ENCODE measurements at regions not wholly inside any gene's neighbourhood (a gene's known extent, or its start where the extent isn't known, plus 50 kb on each side); places are given as distances from the start of the nearest gene placed in this dataset.

DNA sequence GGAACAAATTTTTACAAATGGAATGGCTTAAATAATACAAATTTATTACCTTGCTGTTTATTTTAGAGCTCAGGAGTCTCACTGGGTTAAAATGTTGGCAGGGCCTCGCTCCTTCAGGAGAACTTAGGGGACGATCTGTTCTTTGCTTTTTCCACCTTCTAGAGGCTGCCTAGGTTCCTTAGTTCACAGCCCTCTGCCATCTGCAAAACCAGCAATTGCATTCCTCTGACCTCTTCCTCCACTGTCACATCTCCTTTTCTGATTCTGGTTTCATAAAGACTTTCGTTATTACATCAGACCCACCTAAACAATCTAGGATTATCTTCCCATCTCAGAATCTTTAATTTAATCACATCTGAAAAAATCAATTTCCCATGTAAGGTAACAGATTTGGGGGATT is 249.6 kb upstream of the SPRY2 start:
- DNase-seq (ENCODE audit: low spot score) = no peak

DNA sequence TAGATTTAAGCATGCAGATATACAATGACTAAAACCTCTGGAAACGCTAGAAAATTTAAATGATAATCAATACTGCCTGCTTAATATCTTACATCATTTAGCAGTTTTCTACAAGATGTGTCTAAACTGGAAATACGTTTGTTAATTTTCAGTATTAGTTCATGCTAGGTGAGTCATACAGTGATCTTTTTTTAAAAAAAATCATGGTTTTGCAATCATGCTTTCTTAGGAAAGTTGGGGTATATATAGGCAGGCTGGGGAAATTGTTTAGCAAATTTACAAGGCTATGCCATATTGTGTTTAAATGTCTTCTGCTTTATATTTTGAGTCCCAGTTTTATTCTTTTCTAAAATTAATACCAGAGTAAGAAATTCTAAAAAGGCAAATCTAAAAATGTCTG is 245.4 kb upstream of the SPRY2 start:
- no peak for DNase-seq (ENCODE audit: low spot score)

DNA sequence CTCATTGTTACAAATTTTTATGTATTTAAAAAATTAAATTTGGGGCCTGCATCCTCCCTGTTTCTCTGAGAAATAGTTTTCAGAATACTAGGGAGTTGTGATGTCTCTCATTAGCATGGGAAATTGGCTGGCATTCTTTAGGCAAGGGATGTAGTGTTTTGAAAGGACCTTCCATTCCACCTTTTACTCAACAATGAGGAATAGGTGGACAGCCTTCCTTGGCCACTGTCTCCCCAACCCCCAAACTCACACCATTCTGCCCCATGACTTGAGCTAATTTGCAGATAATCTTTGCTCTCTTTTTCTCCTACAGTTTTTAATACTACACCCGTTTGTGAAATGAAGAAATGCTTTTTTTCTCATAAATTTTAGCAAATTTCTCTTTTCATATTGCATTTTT is 244.6 kb upstream of the SPRY2 start:
- DNase-seq (ENCODE audit: low spot score) = no peak

DNA sequence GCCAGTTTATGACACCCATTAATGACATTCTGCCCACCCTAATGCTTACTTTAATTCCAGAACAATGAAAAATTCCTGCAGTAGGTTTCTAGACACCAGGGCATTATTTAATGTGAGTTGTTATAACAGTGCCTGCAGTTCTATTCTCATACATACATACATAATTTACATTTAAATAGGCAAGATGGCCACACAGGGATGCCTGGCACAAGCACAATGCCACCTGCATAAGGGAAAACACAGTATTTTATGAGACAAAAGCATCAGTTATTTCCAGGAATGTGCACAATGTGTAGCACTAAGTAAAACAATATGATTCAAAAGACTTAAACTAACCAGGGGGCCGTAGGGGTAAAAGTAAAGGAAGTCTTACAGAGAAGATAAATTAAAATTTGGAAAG is 243.9 kb upstream of the SPRY2 start:
- no peak for DNase-seq (ENCODE audit: low spot score)

DNA sequence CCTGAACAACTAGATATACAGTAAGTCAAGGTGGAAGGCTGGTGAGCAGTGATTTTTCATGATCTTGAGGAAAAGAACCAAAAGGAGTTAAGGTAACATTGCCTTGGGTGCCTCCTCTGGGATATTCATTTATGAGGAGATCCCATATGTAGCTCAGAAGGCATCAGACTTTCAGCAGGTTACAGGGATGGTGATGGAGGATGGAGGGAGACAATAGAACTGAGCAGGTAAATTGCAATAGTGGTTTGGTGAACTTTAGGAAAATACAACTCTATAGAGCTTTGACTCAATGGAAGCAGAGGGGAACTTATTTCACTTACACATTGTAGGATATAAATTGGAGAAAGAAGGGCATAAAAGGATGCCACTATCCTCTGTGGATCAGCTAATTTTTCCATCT is 243.4 kb upstream of the SPRY2 start:
- DNase-seq (ENCODE audit: low spot score) = no peak

DNA sequence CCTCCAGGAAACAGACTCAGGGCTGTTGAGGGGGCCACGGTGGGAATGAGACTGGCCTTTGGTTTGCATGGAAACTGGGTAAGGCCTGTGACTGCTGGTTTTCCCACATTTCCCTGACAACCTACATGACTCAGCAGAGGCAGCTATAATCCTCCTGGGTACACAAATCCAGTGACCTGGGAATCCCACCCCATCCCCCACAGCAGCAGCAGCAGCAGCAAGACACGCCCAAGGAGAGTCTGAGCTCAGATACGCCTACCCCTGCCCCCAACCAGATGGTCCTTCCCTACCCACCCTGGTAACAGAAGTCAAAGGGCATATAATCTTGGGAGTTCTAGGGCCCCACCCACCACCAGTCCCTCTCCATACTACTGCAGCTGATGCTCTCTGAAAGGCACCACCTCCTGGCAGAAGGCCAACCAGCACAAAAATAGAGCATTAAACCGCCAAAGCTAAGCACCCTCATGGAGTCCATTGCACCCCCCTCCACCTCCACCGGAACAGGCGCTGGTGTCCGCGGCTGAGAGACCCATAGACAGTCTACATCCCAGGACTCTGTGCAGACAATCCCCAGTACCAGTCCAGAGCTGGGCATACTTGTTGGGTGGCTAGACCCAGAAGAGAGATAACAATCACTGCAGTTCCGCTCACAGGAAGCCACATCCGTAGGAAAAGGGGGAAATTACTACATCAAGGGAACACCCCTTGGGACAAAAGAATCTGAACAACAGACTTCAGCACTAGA is 237.2 kb upstream of the SPRY2 start:
- no peak for DNase-seq (ENCODE audit: low spot score)

DNA sequence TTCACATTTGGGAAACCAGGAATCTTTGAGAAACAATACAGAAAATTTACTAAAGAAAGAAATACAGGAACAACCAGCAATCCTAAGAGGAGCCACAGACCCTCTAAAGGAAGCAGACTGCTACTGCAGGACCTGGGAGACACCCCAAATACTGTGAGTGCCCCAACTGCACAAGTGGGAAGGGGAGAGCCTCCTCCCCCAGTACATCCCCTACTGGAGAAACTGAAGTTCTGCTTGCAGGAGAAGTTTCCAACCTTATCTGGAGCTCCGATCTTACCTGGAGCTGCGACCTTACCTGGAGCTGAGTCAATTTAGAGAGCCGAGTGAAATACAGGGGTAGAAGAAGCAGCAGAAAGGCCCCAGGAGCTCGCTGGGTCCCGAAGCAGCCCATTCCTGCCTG is 236.4 kb upstream of the SPRY2 start:
- DNase-seq (ENCODE audit: low spot score) = no peak

DNA sequence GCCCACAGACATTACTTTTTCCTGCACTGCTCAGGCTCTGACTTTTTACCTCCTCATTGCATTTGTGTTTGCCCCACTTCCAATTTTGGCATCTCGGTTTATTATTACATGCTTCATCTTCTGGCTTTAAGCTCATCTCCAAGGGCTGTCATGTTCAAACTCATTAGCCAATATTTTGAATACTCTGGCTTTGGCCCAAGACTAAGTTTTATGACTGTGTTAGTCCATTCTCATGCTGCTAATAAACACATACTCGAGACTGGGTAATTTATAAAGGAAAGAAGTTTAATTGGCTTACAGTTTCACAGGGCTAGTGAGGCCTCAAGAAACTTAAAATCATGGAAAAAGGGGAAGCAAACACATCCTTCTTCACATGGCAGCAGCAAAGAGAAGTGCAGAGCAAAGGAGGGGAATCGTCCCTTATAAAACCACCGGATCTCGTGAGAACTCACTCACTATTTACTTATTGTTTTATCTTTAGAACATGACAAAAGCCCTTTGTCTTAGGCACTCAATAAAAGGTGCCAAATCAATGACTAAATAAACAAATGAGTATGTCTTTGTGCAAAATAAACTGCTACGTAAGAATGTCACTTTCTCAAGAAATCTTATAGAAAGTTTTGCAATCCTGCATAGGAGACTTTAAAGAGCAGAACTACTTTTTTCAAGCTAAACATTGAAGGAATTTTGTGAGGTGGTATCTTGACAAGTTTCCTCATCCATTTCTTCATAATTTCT is 233.4 kb upstream of the SPRY2 start:
- DNase-seq (ENCODE audit: low spot score) = no peak

DNA sequence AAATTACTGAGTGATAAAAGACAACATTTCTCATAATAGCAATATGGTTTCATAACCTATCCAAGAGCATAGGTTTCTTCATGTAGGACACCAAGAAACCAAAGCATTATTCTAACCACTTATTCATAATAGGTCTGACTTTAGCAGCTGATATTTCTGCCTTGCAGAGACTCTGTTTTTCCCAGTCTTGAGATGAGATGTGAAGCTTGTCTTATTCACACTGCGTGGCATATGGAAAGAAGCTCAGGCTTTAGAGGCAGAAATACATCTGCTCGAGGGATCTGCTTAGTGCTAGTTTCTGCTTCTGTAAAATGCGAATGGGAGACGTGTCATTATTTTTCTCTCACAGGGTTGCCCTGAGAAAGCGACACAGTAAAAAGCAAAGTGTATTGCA is 232.0 kb upstream of the SPRY2 start:
- DNase-seq (ENCODE audit: low spot score) = no peak

DNA sequence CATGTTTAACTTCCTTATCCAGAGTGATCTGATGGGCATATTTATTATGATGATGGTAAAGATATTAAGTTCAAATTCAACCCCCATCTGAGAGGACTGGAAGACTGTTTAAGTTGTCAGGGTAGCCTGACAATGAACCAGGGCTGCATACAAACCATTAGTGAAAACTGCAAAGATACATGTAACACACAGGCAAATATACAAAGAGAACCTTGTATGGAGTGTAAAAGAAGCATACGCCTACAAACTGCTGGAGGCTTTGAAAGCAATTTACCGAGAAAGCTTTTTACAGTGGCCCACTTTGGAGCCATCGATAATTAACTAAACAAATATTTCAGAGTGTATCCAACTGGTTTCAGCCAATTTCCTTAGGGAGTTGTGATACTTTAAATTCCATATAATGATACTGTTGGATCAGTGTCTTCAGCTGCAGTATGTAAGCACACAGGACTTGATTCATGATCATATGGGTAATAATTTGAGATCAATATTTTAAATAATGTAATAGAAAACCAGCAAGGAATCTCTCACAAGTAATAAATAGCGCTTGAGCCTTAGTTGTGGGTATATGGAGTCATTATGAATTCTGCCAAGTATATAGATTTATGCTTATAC is 231.5 kb upstream of the SPRY2 start:
- no peak for DNase-seq (ENCODE audit: low spot score)

DNA sequence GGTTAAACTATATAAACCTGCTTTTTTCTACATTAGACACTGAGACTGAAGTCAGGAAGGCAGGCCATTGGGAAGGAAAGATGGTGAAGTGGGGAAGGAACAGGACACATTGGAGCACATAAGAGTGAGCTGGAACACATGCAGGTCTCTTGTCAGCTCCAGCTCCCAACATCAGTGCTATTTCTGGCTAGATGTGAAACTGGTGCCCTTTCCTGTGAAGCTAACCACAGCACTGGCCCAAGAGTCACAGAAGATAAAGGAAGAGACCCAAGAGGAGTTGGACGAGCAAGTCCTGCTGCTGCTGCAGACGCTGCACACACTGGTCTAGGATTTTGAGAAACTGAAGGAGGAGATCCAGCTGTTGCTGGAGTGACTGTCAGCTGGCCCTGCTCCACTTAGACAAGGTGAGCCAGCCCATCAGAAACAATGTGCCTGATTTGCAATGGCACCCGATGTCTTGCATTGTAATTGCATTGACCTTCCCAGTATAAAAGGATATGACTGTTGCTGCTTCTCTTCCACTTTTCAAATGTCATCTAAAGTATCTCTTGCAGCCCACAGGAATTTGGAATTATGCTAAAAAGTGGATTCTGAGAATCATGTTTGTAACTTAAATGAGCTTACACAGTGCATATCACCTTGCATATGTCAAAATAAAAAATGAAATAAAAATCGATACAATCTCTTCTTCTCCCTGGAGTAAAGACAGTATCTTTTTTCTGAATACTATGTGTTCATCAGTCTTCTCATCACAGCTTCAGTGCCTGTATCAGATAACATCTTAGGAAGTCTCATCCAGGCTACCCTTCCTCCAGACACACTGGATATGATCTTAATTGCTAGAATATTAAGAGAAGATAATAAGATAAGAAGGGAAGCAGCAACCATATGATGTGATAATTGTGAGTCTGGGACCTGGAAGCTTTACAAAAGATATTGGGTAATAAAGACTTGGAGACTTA is 230.7 kb upstream of the SPRY2 start:
- no peak for DNase-seq (ENCODE audit: low spot score)

DNA sequence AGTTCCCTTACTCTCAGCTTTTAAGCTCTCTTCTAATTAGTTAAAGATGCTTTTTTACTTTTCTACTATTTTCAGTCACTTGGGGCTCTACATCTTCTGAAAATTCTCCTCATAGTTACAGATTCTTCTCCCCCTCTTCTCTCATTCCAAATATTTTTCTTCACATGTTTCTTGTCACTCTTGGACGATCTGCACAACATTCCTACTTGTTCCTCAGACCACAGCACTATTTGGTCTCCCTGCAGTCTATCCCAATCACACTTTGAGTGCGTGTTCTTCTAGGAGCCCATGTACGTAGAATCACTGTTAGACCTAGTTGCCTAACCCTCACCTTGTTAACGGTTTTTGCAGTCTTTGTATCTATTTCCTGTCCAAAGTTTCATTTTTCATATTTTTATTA is 222.5 kb upstream of the SPRY2 start:
- DNase-seq (ENCODE audit: low spot score) = no peak

DNA sequence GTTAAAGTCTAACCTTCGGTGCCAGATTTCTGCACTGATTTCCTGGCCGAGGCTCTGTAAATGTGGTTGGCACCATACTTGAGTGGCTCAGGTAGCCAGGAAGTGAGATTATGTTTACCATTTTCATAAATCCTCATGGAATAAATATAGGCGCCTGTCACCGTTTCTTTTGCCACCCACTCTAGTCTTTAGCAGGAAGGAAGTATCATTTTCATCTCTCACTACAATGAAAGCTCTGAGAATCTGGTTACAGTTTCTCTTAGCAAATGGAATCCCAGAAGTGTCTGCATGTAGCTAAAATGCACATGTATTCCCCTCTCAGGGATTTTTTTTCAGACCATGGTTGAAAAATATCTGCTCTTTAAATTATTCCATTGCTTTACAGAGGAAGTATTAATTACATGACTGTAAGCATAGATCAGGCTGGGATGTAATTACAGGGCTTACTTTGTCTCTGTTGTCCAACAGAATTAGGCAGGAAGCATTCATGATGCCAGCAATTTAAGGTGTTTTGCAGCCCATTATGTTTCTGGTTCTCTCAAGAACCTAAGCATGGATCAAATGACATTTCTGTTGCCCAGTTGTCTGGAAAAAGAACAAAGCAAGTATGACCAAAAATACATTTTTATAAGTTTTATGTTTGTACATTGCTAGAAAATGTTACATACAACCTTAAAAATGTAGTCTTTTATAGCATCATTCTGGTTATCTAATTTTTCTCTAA is 221.7 kb upstream of the SPRY2 start:
- no peak for DNase-seq (ENCODE audit: low spot score)

DNA sequence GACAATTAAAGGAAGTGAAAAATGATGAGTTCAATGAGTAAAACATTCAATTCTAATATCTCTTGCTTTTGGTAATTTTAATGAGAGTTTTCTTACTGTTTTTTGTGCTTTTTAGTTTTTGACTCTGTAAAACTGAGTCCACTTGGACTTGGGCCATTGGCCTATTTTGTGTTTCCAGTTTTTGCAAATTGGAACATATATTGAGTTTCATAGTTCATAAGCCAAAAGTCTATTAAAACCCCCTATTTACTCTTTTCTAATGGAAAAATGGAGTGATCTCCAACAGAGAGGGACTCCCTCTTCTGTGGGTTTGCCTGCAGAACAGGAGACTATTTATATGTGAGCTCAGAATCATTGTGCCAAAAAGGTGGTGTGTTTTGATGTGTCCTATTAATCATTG is 219.7 kb upstream of the SPRY2 start:
- DNase-seq (ENCODE audit: low spot score) = no peak

DNA sequence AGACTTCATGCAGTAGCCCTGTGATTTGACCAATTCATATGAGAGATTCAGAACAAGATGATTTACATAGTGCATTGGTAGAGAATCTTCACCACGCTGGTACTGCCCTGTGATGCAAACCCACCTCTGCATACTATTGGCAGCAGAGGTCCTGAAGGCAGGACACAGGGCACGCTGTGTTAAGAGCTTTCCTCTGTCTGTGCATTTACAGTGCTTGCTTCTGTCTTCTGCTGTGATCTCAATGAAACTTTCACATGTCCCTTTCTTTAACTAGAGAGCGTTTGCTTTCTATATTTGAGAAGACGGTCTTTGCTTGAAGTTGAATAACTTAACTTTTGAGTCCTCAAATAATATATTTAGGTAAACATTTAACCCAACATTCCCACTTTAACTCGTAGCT is 219.0 kb upstream of the SPRY2 start:
- DNase-seq (ENCODE audit: low spot score) = no peak

DNA sequence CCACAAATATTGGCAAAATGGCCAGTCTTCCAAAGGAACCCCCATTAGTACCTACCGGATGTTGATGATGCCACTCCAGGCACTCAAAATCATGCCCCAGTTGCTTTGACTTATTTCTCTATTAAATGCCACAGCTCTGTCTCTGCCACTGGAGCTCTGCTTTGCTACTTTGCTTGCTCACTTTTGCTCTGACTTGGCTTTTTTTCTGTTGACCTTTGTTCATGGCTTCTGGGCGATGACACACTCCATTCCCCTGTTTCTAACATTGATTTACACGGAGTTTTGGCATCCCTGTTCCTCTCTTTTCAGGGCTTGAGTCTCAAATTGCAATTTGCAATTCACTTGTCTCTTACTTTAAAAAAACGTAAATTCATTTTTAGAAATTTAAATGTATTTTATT is 217.1 kb upstream of the SPRY2 start:
- DNase-seq (ENCODE audit: low spot score) = peak; percentile 3

DNA sequence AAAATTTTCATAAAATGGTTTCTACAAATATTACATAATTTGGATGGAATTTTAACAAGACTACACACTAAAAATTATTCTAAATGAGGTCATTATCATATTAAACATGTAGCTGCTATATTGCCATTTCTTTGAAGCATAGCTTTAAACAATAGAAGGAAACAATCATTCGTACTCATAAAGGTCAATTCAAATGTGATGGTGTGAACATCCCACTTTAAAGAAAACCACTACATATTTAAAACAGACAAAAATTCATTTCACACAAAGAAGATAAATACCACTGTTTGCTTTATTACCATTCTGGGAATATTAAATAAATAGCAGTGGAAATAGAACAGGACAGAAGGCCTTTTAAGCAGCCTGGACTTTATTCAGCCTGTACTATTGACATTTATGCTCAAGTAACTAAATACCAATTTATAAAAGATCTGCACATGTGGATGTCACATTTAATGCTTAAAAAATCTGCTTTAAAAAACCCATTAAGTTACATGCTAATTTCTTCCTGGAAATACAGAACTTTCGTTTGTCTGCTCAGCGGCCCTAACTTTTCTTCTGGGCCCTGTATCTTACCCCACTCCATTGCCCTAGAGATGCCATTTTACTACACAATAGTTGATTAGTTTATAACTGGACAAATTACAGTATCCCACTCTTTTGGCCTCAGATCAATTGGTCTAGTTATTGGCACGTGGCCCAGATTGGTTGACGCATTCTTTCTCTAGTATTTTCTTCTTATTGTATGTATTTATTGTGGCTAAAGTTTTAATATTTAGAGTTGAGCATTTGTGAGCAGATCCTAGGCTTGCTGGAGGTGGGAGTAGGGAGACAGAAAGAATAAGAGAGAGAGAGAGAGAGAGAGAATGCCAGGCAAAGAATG is 215.1 kb upstream of the SPRY2 start:
- DNase-seq (ENCODE audit: low spot score) = no peak

DNA sequence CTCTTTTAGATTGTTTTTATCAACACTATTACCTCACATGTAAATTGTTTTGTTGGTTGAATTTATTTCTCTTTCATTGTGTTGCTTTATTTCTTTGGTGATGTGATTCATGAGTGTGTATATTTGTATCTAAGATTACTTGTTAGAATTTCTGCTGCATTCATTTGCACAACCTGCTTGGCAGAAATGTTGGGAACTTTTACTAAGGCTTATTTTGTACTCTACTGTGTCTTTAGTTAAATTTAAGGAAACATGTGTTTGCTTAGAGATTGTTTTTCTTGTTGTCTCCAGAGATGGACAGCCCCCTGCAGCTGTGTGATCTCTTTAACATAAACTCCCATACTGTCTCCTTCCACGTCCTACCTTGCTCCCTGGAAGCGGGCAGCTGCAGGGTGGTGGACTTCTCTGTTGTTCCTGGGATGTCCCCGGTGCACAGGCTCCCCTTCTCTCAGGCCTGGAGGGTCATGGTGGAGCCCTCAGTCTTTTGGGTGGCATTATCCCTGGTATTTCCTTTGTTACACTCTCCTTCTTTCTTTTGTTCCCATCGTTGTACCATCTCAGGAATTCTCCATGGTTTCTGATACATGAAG is 212.0 kb upstream of the SPRY2 start:
- no peak for DNase-seq (ENCODE audit: low spot score)

DNA sequence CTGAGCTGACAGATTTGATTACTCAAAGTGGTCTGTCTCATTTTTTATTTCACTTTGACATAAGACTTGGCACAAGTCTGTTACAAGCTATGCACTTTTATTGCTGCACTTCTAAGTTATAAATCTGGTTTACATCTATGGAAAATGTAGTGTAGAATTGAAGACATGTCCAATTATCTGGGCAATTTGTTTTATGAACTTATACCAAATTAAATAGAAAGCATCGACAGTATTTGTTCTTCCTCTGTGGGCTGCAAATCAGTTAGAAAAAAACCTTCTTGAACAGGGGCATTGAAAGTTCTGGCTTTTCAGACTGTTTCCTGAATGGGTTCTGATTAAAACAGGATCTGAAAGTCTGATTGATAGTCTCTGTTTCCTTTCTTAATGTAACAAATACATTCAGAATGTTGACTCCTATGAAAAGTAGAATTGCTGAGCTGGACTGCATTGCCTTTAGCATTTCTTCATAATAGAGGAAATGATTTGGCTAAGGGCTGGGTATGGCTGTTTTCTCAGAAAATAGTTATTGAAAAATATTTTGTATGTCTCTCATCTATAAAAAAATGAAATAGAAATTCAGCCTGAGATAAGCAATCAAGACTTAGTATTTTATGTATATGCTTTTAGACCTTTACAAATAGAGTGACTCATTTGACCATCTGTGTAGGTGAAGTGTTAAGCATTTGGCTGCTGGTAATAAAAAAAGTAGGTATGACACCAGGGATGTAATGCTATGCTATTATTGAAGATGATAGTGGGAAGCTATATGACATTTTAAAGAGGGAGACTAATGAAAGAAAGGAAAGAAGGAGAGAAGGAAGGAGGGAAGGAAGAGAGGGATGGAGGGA is 210.9 kb upstream of the SPRY2 start:
- DNase-seq (ENCODE audit: low spot score) = no peak

Data from HuH-7 (cell line).